NT2/D1 (cell line): ENCODE measurements at regions not wholly inside any gene's neighbourhood (a gene's known extent, or its start where the extent isn't known, plus 50 kb on each side); places are given as distances from the start of the nearest gene placed in this dataset.

ENCODE experiments used
- SUZ12 ChIP-seq: IDR thresholded peaks from 2 replicates; pipeline ENCODE4 v1.6.1; 2011; ENCODE audit not compliant: insufficient read length, insufficient read depth; ENCODE audit errors: extremely low read depth
- YY1 ChIP-seq: IDR thresholded peaks from 2 replicates; pipeline ENCODE4 v1.6.1; 2011; ENCODE audit not compliant: insufficient read length, insufficient read depth

- TF ChIP-seq YY1 (no peak), SUZ12 (no peak)
These were observed 1804.0 kb downstream of the MAT2B start for GRCh38 chr5:165309446-165309845.
